ENCODE measurements at regions not wholly inside any gene's neighbourhood (a gene's known extent, or its start where the extent isn't known, plus 50 kb on each side); places are given as distances from the start of the nearest gene placed in this dataset.

GRCh38 chr2:59378127-59378526 lies 1137.0 kb upstream of the FANCL start:
- Histone ChIP-seq H4K20me1 (ENCODE audit: insufficient read depth) (no peaks in the 10 kb centered on the region), H2AFZ (no peak overlapping the region), H3K36me3 (ENCODE audit: low read depth) (no peaks in the 10 kb centered on the region), H3K9me3 (ENCODE audit: insufficient read depth, low read depth) (no peaks in the 10 kb centered on the region), H3K27me3 (ENCODE audit: insufficient read depth, low read depth) (0 out of 2 replicates have a peak, but pooled peaks cover 3% of the 10 kb centered on the region), H3K4me1 (replicated peaks; ENCODE audit: insufficient read depth) (no peaks in the 10 kb centered on the region), H3K4me2 (no peak overlapping the region), H3K9me2 (ENCODE audit: insufficient read depth) (no peaks in the 10 kb centered on the region), H3K79me2 (ENCODE audit: low read depth) (no peaks in the 10 kb centered on the region), H3K4me3 (no peak overlapping the region), H3K27ac (no peak overlapping the region), H3F3A (ENCODE audit: insufficient read depth, low read depth) (no peaks in the 10 kb centered on the region)
- no peak for DNase-seq
- intact Hi-C loops (cut with micrococcal nuclease; ENCODE audit: unreplicated experiment): no loop called here
- TF ChIP-seq EZH2 (IDR thresholded peaks at IDR 0.05; ENCODE audit: low read depth) (no peak), CTCF (conservative IDR thresholded peaks at IDR 0.05) (no peak)
- no TSS peak for BruUV-seq (replicated peaks)
- CTCF ChIA-PET: no interaction called here
- POLR2A ChIA-PET (ENCODE audit: unreplicated experiment): no interaction called here

GRCh38 chr2:59366288-59366687 lies 1125.2 kb upstream of the FANCL start:
- no peaks in the 10 kb centered on the region for H3K27me3 ChIP-seq (ENCODE audit: insufficient read depth, low read depth)
- no peaks in the 10 kb centered on the region for H3K79me2 ChIP-seq (ENCODE audit: low read depth)
- ChIA-PET POLR2A (ENCODE audit: unreplicated experiment) (no interaction called here), CTCF (no interaction called here)
- no peaks in the 10 kb centered on the region for H3K4me1 ChIP-seq (replicated peaks; ENCODE audit: insufficient read depth)
- DNase-seq: no peak
- H3K4me3 ChIP-seq: no peak overlapping the region
- H3K27ac ChIP-seq: no peak overlapping the region
- no TSS peak for BruUV-seq (replicated peaks)
- no peak overlapping the region for H3K4me2 ChIP-seq
- TF ChIP-seq CTCF (conservative IDR thresholded peaks at IDR 0.05): no peak
- TF ChIP-seq EZH2 (IDR thresholded peaks at IDR 0.05; ENCODE audit: low read depth): no peak
- no peaks in the 10 kb centered on the region for H3F3A ChIP-seq (ENCODE audit: insufficient read depth, low read depth)
- H3K9me3 ChIP-seq (ENCODE audit: insufficient read depth, low read depth): no peaks in the 10 kb centered on the region
- H4K20me1 ChIP-seq (ENCODE audit: insufficient read depth): no peaks in the 10 kb centered on the region
- no peak overlapping the region for H2AFZ ChIP-seq
- no peaks in the 10 kb centered on the region for H3K36me3 ChIP-seq (ENCODE audit: low read depth)
- intact Hi-C loops (cut with micrococcal nuclease; ENCODE audit: unreplicated experiment): no loop called here
- H3K9me2 ChIP-seq (ENCODE audit: insufficient read depth): no peaks in the 10 kb centered on the region

GRCh38 chr2:59354498-59354897 lies 1113.4 kb upstream of the FANCL start:
- H3K4me1 ChIP-seq (replicated peaks; ENCODE audit: insufficient read depth): no peaks in the 10 kb centered on the region
- H3K79me2 ChIP-seq (ENCODE audit: low read depth): no peaks in the 10 kb centered on the region
- no peak overlapping the region for H2AFZ ChIP-seq
- H4K20me1 ChIP-seq (ENCODE audit: insufficient read depth): no peaks in the 10 kb centered on the region
- H3K27me3 ChIP-seq (ENCODE audit: insufficient read depth, low read depth): peaks cover 8% of the 10 kb centered on the region; the same call in 1 of the 2 replicates
- no peaks in the 10 kb centered on the region; the same call in 1 of the 2 replicates for H3K9me2 ChIP-seq (ENCODE audit: insufficient read depth)
- no peaks in the 10 kb centered on the region for H3K9me3 ChIP-seq (ENCODE audit: insufficient read depth, low read depth)
- CTCF ChIA-PET: no interaction called here
- no peaks in the 10 kb centered on the region for H3K36me3 ChIP-seq (ENCODE audit: low read depth)
- POLR2A ChIA-PET (ENCODE audit: unreplicated experiment): no interaction called here
- H3F3A ChIP-seq (ENCODE audit: insufficient read depth, low read depth): no peaks in the 10 kb centered on the region
- no peak overlapping the region for H3K4me2 ChIP-seq
- intact Hi-C loops (cut with micrococcal nuclease; ENCODE audit: unreplicated experiment): no loop called here
- TF ChIP-seq CTCF (conservative IDR thresholded peaks at IDR 0.05) (no peak), EZH2 (IDR thresholded peaks at IDR 0.05; ENCODE audit: low read depth) (no peak)
- H3K4me3 ChIP-seq: no peak overlapping the region
- DNase-seq: no peak
- H3K27ac ChIP-seq: no peak overlapping the region
- no TSS peak for BruUV-seq (replicated peaks)

Data from PC-9 (cell line).